Ovary (tissue), 3 donors: ENCODE measurements at regions not wholly inside any gene's neighbourhood (a gene's known extent, or its start where the extent isn't known, plus 50 kb on each side); places are given as distances from the start of the nearest gene placed in this dataset.

Experiments
- EP300 ChIP-seq: sonication (generic); formaldehyde crosslinking; IDR thresholded peaks from one replicate; pipeline ENCODE4 v1.6.1; 2017; ENCODE audit warnings: antibody characterized with exemption
- POLR2A ChIP-seq: fragments of 450-650 bp; IDR thresholded peaks from one replicate; pipeline ENCODE4 v1.6.1; 2017; ENCODE audit warnings: antibody characterized with exemption, mild to moderate bottlenecking, moderate library complexity
- TF ChIP-seq, protein P1 (sequence below), 3 donors: fragments of 450-650 bp in 2 of 3; fragments of 200-600 bp in 1 of 3; IDR thresholded peaks; one replicate each; pipeline versions ENCODE4 v1.5.1 to v1.8.0; 2016 to 2022; ENCODE audit warnings: antibody characterized with exemption in 3 of 3, mild to moderate bottlenecking in 1 of 3
- donor health status: DM: no; HTN: no; CAD: no.

DNA sequence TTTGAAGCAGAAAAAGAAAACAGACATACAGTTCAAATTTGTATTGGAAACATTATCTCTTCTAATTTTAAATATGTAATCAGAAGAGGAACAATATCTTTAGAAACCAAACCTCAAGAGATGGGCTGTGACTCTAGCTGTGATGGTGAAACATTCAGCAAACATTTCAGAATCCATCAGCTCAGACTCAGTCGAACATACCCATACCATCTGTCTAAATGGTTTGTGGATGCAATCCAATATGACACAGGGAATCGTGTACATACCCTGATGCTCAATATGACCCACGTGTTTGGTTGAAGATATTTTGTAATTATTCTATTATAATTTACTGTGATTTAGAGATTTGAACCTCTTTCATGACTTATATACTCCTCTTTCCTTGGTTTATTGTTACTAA, 665.2 kb upstream of the CDH8 start:
- TF ChIP-seq, protein P1, sequence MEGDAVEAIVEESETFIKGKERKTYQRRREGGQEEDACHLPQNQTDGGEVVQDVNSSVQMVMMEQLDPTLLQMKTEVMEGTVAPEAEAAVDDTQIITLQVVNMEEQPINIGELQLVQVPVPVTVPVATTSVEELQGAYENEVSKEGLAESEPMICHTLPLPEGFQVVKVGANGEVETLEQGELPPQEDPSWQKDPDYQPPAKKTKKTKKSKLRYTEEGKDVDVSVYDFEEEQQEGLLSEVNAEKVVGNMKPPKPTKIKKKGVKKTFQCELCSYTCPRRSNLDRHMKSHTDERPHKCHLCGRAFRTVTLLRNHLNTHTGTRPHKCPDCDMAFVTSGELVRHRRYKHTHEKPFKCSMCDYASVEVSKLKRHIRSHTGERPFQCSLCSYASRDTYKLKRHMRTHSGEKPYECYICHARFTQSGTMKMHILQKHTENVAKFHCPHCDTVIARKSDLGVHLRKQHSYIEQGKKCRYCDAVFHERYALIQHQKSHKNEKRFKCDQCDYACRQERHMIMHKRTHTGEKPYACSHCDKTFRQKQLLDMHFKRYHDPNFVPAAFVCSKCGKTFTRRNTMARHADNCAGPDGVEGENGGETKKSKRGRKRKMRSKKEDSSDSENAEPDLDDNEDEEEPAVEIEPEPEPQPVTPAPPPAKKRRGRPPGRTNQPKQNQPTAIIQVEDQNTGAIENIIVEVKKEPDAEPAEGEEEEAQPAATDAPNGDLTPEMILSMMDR (IDR thresholded peaks at IDR 0.05): no peak
- TF ChIP-seq POLR2A (no peak), EP300 (no peak)
